Fibroblast of skin of abdomen (primary cell): ENCODE measurements at regions not wholly inside any gene's neighbourhood (a gene's known extent, or its start where the extent isn't known, plus 50 kb on each side); places are given as distances from the start of the nearest gene placed in this dataset.
A peak's percentile ranks its signal among the peaks of the same experiment; 100 is the strongest.
"Not testable (repeated sequence)": the region's sequence is repeated elsewhere in the genome, so short reads cannot be mapped to it uniquely, and the experiment has no call there.

Experiments
- DNase-seq: peaks from one replicate; pipeline ENCODE4 v3.0.0-alpha.2; 2013

DNA sequence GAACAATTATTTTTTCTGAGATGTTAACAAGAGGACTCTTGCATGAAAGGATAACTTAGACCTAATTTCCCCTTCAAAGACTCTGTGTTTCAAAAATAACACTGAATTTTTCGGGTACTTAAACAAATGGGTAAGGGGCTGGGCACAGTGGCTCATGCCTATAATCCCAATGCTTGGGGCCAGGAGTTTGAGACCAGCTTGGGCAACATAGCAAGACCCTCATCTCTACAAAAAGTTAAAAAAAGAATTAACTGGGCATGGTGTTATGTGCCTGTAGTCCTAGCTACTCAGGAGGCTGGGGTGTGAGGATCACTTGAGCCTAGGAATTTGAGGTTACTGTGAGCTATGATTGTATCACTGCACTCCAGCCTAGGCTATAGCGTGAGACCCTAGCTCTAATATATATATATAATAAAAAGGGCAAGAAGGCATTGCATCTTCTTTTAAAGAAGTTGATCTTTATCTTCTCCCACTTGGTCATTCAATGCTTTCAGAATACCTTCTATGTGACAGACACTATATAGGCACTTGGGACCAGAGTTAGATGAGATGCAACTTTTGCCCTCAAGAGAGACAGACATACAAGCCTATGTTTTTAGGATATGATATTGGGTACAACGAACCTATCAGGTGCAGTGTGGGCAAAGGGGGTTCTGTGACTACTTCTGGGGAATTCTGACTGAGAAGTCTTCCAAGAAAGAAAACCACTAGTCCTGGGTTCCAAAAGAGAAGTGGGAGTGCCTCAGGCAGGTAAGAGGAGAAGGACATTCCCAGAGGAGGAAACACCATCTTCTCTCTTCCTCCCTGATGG lies 120.0 kb downstream of the MYCN start:
- no peak for DNase-seq

DNA sequence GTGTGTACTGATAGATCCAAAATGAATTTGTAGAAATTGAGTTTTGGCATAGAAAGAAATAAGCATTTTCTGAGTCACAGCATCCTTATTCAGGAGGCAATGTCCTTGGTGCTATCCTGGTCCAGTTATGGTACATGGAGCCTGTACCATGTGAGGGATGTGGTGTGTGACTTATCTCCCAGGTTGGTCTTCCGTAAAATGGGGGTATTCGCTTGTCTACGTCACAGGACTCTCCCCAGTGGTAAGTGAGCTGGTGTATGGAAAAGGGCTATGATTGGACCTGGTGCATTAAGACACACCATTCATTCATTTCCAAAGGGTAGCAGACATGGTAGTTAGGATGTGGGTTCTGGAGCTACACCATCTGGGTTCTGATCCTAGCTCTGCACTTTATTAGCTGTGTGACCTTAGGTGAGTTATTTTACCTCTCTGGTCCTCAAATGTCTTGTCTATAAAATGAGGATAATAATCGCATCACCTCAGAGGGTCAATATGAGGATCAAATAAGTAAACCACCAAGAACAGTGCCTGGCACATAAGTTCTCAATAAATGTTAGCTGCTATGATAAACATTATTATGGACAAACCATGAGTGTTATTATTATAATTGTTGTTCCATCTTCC lies 119.2 kb downstream of the MYCN start:
- no peak for DNase-seq

DNA sequence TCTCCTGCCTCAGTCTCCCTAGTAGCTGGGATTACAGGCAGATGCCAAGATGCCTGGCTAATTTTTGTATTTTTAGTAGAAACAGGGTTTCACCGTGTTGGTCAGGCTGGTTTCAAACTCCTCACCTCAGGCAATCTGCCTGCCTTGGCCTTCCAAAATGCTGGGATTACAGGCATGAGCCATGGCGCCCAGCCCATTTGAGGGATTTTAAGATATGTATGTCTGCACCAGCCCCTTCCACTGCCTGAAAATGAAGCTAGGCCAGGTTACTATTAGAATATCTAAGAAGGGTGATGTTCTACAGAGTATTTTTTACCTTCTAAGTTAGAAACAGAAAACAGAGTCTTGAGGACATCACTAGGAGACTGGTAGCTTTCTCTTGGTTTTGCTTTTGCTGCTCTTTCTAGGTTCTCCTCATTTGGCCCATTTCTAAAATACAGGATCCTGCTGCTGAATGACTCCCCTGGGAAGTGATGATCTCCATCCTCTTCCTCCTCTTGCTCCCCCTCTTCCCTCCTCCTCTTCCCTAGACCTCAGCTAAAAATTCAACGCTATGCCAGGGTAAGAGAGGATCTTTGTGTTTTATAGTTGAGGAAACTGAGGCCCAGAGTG lies 118.5 kb downstream of the MYCN start:
- no peak for DNase-seq

DNA sequence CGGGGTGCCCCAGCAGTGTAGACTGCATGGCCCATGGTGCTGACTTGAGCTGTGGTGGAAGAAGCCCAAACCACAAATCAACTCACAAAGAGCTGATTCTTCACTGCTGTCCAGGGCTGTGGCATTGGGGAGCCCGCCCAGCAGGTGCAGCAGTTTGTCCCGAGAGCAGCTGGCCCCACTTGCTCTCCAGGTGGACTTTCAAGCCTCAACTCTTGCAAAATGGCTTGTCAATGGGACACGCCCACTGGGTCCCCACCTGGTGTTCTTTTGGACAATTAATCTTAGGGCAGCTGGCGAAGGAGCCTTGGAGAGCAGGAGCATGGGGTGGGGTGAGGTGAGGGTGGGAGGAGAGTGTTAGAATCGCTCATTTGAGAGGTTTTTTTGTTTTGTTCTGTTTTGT lies 117.9 kb downstream of the MYCN start:
- no peak for DNase-seq

DNA sequence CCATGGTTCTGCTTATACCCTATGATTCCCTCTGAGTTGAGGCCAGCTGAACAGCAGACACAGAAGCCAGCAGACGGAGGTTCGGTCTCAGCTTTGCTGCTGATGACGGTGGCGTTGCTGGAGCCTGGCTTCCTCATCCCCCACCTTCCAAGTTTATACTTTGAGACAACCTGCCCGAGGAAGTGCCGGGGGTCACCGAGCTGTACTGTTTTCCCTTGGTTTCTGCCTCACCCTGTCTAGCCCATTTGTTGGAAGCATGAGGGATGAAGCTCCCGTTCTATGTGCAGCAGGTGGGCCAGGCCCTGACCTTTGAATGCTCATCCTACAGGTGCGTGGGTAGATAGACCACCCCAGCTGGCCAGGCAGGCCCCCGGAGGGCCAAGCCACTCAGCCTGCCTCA lies 117.3 kb downstream of the MYCN start:
- no peak for DNase-seq

DNA sequence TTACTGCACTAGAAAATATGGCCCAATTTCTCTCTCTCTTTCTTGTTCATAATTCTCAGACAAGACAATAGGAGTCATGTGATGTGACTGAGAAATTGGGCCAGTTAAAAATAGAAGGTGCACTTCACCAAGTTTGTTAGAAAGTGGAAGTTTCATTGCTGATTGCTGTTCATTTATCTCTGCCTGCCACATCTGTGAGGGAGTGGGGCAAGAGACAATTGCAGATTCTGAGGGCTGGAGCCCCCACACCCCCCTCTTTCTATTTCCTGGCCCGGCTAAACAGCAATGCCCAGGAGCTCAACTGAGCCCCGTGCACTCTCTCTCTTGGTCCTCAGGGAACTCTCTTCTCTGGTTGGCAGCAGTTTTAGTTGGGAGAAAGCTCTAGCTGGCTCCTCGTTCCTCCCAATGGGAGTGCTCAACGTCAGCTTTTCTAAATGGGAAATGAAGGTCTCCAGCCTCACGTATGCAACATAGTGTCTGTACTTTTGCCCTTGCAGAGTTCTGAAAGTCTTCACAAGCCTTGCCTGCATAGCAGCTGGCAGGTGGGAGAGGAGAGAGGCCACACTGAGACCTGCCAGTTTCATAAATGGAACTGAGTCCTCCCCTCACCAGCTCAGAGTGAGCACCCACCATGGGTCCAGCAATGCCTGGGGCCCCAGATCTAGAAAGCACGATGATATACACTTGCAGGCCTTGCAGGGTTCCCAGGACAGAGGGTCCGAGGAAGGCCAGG lies 115.7 kb downstream of the MYCN start:
- DNase-seq: no peak

DNA sequence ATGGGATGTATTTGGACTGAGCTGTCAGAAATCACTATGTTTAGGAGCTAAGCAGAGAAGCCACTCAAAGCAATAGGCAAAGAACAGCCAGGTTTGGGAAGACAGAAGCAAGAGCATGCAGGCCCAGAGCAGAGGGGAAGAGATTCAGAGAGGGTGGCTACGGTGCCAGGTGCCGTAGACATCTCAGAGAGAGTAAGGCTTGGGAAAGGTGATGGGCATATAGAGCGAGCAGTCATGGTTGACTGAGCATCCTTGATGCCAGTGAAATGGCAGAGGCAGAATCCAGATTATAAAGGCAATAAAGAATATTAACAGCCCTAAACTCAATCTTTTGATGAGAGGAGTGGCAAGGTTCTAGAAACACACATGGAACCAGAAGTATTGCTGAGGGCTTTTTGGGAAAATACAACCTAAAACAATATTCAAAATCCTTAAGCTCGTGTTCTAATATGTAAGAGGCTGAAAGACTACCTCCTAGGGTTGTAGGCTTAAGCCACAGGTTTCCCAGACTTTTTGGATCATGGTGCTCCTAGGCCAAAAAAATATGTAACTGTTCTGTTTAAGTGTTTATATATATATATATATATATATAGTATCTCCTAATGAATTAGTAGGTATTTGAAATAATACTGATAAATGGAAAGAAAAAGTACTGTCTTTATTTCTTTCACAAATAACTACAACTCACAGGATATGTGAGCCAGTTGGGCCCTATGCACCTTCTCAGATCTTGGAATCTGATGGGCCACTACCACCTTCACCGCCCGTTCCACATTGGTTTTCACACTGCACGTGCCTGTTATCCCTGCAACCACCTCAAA lies 113.3 kb downstream of the MYCN start:
- no peak for DNase-seq

DNA sequence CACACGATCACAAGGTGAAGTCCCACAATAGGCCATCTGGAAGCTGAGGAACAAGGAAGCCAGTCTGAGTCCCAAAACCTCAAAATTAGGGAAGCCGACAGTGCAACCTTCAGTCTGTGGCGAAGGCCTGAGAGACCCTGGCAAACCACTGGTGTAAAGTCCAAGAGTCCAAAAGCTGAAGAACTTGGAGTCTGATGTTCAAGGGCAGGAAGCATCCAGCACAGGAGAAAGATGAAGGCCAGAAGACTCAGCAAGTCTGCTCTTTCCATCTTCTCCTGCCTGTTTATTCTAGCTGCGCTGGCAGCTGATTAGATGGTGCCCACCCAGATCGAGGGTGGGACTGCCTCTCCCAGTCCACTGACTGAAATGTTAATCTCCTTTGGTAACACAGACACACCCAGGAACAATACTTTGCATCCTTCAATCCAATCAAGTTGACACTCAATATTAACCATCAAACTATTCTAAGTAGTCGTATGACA lies 112.3 kb downstream of the MYCN start:
- not testable (repeated sequence) for DNase-seq

DNA sequence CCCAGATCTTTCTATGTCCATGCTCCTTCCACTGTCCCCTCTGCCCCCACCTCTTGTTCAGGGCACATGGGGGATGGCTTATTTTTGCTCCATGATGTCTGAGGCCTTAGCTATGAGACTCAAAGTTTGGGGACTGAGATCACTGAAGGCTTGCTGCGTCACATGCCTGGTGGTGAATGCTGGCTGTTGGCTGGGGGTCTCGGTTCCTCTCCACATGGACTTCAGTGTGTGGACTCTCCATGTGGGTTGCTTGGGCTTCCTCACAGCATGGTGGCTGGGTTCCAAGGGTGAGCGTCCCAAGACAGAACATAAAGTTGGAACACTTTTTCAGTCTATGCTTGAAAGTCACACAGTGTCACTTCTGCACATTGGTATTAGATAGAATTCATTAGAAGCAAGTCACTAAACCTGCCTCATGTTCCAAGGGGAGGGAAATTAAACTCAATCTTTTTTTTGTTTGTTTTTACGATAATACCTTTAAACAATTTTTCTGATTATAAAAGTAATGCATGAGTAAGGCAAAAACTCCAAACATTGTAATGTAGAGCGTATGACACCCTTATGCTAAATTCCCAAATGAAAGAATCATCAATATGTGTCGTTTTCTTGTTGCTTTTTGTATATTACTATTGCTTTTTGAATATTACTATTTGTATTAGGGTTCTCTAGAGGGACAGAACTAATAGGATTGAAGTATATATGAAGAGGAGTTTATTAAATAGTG lies 111.7 kb downstream of the MYCN start:
- no peak for DNase-seq

DNA sequence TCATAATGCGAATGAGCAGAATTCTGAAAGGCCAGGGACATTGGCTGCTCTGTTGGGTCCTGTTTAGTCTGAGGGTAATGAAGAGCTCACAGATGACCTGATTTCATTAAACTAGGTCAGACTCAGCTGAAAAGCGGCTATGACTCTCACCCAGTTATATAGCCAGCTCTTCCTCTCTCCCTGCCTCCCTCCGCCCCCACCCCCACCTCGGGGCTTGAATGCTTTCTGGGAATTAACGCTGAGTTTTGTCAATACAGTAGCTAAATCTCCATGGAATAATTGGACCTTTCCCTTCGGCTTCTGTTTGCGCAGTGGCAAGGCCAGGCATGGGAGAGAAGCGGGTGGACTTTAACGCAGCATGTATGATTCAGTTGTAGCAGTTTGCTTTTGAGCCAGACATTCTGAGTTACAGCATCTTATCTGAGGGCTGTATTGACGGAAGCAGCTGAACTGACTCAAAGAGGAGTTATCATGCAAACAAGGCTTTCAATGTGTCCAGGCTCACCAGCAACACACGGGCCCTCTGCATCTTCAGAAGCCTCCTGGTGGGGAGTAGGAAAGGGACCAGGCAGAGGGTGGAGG lies 110.6 kb downstream of the MYCN start:
- no peak for DNase-seq

DNA sequence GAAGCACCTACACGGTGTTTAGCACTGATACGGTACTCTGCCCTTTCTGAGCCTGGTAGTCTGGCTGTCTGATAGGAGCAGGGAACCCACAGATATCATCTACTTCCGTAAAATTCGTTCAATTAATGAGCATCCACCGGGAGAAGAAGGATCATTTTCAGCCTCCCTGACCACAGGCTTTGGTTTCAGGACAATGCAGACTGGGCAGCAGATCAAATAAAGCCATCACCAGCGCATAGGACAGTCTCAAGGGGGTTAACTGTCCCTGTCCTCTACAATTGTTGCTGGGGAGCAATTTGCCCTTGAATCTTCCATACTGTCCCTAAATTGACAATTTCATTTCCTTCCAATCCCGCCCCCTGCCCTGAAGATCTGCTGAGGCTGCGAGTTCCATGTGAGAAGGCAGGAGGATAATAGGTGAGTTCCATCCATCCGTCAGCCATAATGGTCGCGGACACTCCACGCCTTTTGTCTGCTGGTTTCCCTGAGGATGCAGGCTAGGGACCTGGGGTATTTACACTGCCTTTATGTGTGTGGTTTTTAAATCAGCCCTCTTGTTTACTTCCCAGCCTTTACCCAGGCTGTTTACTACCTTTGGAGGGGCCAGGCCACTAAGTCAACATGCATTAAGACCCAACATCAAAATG lies 110.0 kb downstream of the MYCN start:
- DNase-seq: no peak

DNA sequence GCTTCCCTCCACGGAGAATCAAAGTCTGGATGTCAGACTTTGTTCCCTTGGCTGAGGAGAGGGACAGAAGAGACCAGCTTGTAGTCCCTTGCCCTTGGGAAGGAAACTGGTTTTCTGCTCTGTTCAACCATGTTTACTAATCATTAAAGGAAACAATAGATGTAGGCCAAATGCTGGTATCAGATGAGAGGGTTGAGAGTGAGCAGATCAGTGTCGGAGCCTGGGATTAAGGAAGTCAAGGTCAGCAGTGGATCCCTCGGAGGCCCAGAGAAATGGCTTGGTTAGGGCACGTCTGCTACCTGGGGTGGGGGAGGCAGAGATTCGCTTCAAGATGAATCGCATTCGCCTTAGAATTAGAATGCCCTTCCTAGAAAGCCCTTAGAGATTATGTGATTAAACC lies 109.1 kb downstream of the MYCN start:
- DNase-seq: no peak

DNA sequence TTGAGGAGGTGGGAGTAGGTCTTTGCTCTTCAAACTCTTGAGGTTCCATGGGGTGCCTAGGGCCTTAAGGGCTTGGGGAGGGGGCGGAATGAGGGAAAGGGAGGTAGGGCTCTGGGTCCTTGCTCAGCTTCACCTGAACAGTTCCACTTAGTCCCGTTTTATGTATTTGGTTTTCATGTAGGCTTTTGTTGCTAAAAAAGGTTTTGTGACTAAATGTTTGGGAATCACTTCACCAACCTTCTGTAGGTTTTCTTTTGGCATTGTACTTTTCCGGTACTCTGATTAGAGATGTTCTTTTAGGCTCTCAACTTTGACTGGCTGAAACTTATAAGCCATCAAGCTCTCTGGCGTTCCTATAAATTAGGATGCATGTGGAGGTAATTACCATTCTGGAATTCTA lies 108.1 kb downstream of the MYCN start:
- no peak for DNase-seq

DNA sequence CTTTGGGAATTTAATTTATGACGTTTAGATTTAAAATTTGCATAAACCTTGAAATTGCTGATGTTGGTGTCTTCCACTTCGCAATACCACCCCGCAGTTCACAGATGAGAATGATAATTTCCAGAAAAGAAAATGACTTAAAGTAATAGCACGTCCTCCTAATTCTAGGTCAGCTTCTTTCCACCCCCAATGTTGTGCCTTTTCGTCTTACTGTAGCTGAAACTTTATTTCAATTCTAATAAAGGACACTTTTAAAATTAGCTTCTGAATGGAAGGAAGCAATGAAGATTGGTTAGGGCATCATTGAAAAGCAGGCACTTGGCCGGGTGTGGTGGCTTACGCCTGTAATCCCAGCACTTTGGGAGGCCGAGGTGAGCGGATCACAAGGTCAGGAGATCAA lies 107.4 kb downstream of the MYCN start:
- no peak for DNase-seq

DNA sequence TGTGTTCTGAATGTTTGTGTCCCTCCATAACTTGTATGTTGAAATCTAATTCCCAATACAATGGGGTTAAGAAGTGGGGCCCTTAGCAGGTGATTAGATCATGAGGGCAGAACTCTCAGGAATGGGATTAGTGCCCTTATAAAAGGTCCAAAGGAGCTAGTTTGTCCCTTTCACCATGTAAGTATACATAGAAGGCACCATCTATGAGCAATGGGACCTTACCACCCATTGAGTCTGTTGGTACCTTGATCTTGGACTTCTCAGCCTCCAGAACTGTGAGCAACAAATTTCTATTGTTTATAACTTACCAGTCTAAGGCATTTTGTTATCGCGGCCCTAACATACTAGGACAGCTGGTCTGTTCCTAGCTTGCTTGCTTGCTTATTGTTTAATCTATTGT lies 106.3 kb downstream of the MYCN start:
- DNase-seq: no peak

DNA sequence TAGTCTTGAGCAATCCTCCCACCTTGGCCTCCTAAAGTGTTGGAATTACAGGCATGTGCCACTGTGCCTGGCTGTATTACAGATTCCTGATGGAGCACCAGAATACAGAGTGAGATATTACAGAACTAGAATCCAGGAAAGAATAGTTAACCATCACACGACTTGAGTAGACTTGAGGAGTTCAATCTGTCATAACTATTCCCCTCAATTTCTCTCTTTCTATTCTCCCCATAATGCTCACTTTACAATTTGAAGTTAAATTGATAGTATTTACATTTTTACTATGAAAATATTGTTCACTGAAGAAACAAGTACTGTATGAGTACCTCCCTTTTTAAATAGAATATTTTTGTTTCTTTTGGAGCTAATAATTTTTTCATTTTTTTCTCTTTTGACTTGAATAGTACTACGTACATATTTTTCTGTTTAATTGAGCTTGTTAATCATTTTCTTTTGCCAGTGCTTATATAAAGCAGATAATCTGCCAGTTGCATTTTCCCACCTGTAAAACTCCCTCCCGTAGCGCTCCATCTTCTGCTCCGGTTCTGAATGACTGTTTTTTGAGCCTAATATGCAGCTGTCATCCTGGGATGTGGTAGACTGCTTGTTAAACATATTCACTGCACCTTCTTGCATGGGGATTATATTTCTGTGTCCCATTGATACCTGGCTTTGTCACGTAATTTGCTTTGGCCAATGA lies 105.5 kb downstream of the MYCN start:
- DNase-seq: no peak

DNA sequence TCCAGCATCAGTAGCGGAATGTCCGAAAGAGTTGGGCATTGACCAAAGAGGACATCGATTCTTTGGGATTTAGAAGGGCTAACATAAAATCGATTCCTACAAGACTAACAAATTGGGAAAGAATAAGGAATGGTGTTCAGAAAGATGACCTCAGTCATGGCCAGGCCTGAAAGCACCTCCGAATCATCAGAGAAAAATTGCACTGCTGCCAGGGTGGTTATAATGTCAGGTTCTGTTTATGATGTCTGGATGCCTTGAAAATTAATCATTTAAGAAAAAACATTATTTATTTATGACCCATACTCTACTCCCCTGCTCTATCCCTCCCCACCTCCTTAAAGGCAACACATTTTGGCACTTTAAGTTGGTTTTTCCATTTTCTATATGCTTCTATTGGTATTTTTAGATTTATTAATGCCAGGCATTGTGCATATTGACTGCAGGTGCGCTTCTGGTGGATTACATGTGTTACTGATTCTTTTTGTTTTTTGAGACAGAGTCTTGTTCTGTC lies 104.7 kb downstream of the MYCN start:
- peak; percentile 1 for DNase-seq

DNA sequence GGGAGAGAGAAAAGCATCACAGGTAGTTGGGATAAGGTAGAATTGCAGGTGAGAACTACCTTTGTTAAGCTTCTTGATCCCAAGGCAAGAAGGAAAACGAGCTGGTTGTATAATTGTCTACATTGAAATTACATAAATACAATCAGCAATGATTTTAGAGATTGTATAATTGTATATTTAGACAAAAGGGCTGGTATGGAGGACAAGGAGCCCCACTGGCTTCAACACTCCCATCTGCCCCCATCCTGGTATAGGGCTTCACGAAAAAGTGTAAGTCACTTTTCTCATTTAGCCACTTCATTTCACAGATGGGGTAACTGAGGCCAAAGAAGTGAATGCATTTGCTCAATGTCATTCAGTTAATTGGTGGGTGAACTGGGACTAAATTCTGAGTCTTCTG lies 103.3 kb downstream of the MYCN start:
- DNase-seq: no peak

DNA sequence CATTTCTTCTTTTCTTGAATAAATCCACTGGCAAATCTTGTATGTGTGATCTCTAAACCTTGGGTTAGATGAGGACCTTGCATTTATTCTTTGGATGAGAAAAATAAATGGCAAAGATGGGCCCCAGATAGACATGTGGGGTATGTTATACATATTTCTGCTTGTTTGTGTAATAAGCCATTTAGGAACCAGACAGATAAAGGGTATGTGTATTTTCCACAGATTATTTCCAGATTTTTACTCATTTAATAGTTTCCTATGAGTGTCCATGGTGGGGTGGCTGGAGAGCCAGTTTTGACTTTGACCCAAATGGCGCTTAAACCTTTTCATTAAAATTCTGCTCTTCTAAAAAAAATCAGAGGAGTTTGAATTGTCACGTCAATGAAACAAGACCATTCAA lies 102.8 kb downstream of the MYCN start:
- DNase-seq: no peak

DNA sequence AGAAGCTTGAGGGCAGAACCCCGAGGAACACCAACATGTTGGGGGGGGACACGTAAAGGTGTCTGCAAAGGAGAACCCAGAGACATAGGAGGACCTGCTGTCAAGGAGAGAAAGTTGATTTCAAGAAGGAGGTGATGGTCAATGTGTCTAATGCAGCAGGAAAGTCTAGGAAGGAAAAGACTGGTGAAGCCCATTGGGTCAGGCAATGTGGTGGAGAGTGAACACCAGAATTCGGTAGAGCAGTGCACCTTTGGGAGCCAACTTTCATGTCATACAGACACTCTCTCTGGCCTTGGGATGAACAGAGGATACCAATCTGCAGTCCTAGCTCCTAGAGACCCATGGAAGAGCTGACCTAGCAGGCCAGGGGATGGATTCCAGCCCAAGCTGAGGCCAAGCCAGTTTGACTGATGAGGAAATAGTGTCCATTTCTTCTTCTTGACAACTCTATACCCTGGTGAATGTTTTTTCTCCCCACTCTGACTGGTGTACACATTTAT lies 101.9 kb downstream of the MYCN start:
- DNase-seq: no peak
